GM08714 (cell line): ENCODE measurements at regions not wholly inside any gene's neighbourhood (a gene's known extent, or its start where the extent isn't known, plus 50 kb on each side); places are given as distances from the start of the nearest gene placed in this dataset.
"Not testable (repeated sequence)": the region's sequence is repeated elsewhere in the genome, so short reads cannot be mapped to it uniquely, and the experiment has no call there.

Experiments used
- H3K4me3 ChIP-seq: fragments of 200-500 bp; sonication (Bioruptor generic); 2 replicates; pipeline ENCODE4 v1.5.1; 2014; ENCODE audit warnings: mild to moderate bottlenecking, low read length, inconsistent platforms
- ZNF274 ChIP-seq: IDR thresholded peaks from 2 replicates; pipeline ENCODE4 v1.6.1; 2012; ENCODE audit warnings: mild to moderate bottlenecking, low read depth, low read length

DNA sequence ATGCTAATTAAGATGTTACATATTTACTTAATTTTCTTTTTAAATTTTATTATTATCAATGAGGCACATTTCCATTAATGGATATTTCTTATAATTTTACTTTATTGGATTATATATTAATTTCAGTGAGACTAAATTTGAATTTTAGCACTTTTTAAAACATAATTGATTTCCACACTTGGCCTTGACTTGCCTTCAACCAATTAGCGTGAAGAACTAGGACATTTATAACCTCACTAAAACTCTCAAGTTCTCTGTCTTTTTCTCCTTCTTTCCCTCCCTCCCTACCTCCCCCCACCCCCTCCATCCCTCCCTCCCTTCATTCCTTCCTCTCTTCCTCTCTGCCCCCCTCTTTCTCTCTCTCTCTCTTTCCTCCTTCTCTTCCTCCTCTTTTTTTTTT, 1618.1 kb downstream of the C4orf33 start:
- TF ChIP-seq ZNF274: no peak
- no peak overlapping the region for H3K4me3 ChIP-seq

DNA sequence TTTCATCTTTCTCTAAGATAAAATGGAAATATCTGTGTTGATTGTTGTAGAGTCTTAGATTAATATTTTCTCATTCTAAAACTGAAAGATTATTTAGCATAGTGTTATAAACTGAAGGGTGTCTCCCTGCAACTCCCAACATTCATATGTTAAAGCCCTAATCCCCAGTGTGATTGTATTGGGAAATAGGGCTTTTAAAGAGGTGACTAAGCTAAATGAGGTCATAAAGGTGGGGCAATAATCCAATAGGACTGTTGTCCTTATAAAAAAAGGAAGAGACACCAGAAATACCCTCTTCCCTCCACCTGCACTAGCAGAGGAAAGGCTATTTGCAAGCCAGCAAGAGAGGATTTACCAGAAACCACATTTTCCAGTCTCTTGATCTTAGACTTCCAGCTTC, 1626.4 kb downstream of the C4orf33 start:
- no peak for TF ChIP-seq ZNF274
- H3K4me3 ChIP-seq: no peak overlapping the region

DNA sequence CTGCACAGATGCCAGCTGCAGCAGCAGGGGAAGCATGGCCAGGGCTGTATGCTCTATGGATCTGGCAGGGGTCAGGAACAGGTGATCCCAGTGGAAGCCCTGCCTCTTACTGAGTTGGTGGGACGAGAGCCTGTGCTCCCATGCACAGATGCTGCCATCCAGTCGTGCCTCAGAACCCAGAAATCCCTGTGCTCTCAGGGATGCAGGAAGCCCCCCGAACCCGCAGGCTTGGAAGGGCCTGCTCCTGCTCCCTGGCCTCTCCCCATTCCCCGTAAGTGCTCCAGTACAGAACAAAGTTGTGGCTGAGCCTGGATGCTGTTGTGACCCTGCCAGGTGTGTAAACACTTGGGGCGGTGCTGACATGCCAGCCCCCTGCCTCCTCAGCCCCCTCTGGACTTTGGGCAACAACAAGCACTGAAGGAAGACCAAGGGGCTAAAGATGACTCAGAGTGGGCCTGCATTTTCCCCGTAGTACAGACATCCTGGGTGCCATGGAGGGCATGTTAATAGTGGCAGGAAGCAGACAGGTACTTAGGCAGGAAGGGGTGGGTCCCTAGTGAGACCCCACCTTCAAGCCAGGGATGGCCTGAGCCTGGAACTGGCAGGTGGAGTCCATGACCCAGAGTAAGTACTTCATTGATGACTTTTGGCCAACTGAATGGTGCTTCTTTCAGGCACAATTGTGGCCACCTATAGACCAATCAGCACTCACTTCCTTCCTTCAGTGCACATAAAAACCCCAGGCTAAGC, 1640.7 kb downstream of the C4orf33 start:
- TF ChIP-seq ZNF274: no peak
- H3K4me3 ChIP-seq: no peak overlapping the region

DNA sequence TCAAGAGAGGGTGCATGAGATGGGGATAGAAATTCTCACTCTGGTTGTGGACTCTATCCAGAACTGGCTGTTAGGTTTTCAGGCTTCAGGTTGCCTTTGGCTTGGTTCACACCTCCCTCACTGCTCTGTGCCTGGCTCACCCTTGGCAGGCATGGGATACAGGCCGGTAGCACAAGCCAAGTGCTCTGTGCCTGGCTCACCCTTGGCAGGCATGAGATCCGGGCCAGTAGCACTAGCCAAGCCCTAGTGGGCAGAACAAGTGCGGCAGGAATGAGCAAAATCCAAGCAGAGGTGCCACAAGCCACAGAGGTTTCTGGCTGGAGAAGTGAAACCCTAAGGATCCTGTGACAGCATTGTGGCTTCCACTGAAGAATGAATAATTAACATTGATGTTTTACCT, 1642.3 kb downstream of the C4orf33 start:
- no peak overlapping the region for H3K4me3 ChIP-seq
- TF ChIP-seq ZNF274: no peak

DNA sequence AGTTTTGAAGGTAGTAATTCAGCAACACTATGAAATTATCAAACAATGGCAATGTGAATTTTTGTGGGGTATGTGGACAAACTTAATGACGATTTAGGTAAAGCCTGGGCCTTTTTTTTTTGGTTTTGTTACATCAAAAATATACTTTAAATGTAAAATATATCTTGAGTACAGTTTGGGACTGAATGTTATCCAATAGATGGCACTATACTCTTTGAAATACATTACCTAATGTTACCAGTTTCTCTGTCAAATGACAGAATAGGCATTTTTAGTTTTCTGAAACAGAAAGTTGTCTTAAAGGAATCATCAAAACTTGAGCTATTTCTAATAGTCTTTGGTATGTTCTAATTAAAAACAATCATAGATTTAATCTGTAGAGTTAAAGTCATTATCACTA, 1651.9 kb downstream of the C4orf33 start:
- TF ChIP-seq ZNF274: no peak
- no peak overlapping the region for H3K4me3 ChIP-seq

DNA sequence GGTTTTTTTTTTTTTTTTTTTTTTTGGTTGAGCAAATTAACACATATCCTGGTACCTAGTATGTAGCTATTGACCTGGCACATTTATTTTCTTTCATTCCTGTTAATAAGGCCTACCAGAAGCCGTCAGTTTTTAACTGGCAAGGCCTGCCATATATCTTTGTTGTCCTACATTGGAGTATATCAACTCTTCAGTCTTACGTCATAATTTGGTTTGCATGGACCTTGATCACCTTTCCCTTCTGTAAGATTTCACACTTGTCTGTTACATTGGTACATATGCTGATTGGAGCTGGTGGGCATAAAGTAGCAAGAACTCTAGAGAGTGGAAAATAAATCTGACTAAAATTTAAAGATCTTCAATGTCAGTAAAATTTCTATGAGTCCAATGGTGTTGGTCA, 1658.0 kb downstream of the C4orf33 start:
- no peak for TF ChIP-seq ZNF274

DNA sequence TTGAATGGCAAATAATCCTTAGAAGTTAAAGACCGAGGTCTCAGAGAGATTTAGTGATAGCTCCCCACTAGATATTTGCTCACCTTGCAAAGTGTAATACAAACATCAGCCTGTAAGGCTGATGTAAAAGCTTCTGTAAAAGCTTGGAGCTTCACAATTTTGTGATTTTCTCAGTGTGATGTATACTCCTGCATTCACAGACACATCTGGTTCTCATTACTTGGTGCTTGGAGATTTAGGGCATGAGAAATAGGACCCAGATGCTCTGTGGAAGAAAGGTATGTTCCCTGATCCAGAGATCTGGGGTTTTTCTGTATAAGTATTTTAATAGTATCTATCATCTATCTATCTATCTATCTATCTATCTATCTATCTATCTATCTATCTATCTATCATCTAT, 1664.3 kb downstream of the C4orf33 start:
- TF ChIP-seq ZNF274: no peak

More for the DNA sequence above, 1658.0 kb downstream of the C4orf33 start:
- H3K4me3 ChIP-seq: no peak overlapping the region

DNA sequence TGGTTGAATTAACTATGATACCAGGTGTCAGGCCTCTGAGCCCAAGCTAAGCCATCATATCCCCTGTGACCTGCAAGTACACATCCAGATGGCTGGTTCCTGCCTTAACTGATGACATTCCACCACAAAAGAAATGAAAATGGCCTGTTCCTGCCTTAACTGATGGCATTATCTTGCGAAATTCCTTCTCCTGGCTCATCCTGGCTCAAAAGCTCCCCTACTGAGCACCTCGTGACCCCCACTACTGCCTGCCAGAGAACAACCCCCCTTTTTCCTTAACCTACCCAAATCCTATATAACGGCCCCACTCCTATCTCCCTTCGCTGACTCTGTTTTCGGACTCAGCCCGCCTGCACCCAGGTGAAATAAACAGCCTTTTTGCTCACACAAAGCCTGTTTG, 1671.4 kb downstream of the C4orf33 start:
- H3K4me3 ChIP-seq: not testable (repeated sequence)

More for the DNA sequence above, 1664.3 kb downstream of the C4orf33 start:
- H3K4me3 ChIP-seq: no peak overlapping the region

DNA sequence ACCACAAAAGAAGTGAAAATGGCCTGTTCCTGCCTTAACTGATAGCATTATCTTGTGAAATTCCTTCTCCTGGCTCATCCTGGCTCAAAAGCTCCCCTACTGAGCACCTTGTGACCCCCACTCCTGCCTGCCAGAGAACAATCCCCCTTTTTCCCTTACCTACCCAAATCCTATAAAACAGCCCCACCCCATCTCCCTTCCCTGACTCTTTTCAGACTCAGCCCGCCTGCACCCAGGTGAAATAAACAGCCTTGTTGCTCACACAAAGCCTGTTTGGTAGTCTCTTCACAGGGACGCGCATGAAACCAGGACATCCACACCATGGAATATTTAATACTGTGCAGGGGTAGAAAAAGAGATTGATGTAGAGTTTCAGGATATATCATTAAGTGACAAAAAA, 1677.0 kb downstream of the C4orf33 start:
- H3K4me3 ChIP-seq: not testable (repeated sequence)

DNA sequence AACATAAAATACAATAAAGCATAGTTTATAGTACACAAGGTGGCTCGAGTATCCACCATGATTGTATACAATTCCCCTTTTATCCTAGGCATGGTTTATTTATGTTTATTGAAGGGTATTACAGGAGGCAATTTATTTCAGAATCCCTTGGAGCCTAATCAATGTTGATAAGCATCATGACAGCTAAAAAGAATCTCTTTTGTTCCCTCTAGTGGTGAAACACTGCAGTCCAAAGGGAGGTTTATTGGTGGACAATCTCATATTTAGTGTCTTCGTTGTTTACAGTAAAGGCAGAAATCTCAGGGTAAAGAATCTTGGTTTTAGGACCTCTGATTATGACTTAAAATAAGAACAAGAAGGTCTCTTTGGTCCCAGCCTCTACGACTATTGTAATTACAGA, 1712.5 kb downstream of the C4orf33 start:
- no peak for TF ChIP-seq ZNF274
- no peak overlapping the region for H3K4me3 ChIP-seq

DNA sequence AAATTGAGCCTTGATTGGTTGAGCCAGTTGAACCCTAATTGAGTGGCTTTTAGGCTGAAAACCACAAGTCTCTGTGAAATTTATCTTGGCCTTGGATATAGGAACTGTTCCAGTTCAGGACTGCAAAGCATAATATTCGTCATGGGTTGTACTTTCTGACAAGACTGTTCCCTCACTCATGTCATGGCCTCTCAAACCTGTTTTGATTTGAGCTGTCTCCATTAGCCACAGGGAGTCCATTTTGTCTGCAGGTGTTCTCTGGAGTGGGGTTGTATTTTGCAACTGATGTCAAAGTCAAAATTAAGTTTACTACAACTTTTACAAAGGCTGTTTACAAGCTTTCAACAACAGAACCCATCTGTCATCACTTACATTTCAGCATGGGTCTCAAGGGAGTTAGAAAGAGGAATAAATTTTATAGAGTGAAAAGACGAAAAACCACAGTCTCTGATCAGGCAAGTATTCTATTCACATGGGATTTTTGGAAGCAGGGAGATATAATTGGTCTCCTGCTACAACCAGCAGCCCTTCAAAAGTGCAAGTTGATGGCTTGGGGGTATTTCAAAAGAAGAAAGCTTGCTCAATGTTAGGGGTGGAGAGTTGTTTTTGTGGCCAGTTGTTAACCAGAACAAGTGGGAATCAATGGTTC, 1716.3 kb downstream of the C4orf33 start:
- H3K4me3 ChIP-seq: no peak overlapping the region
- TF ChIP-seq ZNF274: no peak

DNA sequence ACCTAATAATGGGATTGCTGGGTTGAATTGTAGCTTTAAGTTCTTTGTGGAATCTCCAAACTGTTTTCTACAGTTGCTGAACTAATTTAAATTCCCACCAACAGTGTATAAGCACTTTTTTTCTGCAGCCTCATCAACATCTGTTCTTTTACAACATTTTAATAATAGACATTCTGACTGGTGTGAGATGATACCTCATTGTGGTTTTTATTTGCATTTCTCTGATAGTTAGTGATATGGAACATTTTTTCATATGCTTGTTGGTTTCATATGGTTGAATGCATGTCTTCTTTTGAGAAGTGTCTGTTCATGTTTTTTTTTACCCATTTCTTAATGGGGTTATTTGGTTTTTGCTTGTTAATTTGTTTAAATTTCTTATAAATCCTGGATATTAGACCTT, 1718.9 kb downstream of the C4orf33 start:
- H3K4me3 ChIP-seq: no peak overlapping the region
- TF ChIP-seq ZNF274: no peak

DNA sequence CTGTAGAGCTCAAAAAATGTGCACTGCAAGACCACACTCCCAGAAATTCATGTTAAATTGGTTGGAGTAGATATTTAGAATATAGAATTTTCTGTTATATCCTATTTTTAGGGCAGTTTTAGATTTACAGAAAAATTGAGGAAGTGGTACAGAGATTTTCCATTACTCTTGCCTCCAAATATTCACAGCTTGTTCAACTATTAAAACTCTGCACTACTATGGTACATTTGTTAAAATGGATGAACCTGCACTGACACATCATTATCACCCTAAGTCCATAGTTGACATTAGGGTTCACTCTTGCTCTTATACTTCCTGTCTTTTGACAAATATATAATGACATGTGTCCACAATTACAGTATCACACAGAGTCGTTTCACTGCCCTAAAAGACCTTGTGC, 1724.5 kb downstream of the C4orf33 start:
- no peak overlapping the region for H3K4me3 ChIP-seq
- TF ChIP-seq ZNF274: no peak

DNA sequence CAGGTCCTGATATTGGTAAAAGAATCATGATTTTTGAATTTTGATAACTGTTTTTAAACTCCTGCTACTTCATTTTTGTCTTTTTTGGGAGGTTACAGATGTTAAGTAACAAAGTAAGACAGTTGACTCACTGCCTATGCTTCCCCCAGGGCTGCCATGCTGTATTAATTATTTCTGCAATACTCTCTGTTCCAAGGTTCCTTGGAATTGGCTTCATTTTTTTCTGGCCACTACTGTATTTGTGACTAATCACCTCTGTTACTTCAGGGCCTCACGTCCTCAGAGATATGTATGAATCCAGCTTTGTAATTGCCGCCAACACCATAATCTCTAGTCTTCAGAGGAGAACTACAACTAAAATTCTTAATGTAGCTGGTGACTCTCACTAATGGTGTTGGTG, 1729.3 kb downstream of the C4orf33 start:
- no peak overlapping the region for H3K4me3 ChIP-seq
- TF ChIP-seq ZNF274: no peak

DNA sequence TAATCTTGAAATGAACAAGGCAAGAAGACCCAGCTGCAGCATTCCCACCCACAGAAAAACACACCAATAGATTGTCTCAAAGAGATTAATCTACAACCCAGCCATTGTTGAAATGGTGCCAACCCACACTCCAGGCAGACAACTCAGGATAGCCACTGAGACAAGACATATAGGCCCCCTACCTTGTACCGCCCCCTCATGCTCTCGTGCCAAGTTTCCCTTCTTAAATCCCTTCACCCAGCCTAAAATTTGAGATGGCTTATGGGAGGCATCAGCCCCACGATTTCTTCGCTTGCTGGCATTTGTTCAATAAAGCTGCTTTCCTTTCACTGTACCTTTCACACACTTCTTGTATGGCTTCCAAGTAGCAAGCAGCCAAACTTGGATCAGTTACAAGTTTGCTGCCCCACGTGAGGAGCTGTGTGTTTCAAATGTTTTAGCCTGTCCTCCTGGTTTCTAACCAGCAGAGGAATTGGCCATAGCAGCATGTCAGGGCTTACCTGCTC, 1754.1 kb downstream of the C4orf33 start:
- TF ChIP-seq ZNF274: no peak
- no peak overlapping the region for H3K4me3 ChIP-seq
